ENCODE measurements at regions not wholly inside any gene's neighbourhood (a gene's known extent, or its start where the extent isn't known, plus 50 kb on each side); places are given as distances from the start of the nearest gene placed in this dataset.

DNA sequence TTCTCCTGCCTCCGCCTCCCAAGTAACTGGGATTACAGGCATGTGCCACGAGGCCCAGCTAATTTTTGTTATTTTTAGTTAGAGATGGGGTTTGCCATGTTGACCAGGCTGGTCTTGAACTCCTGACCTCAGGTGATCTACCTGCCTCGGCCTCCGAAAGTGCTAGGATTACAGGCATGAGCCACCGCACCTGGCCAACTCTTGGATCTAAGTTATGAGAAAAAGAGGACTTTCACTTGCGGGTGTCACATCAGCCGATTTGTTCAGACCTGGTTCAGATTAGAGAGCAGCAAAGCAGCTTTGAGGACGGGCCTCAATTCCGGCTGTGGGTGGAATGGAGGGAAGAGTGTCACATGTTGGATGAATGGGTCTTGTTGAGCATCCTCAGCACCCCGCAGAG, 61.0 kb upstream of the FGFR2 start:
- TF ChIP-seq, protein P1, sequence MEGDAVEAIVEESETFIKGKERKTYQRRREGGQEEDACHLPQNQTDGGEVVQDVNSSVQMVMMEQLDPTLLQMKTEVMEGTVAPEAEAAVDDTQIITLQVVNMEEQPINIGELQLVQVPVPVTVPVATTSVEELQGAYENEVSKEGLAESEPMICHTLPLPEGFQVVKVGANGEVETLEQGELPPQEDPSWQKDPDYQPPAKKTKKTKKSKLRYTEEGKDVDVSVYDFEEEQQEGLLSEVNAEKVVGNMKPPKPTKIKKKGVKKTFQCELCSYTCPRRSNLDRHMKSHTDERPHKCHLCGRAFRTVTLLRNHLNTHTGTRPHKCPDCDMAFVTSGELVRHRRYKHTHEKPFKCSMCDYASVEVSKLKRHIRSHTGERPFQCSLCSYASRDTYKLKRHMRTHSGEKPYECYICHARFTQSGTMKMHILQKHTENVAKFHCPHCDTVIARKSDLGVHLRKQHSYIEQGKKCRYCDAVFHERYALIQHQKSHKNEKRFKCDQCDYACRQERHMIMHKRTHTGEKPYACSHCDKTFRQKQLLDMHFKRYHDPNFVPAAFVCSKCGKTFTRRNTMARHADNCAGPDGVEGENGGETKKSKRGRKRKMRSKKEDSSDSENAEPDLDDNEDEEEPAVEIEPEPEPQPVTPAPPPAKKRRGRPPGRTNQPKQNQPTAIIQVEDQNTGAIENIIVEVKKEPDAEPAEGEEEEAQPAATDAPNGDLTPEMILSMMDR (IDR thresholded peaks at IDR 0.05): no peak
- TF ChIP-seq POLR2A (IDR thresholded peaks at IDR 0.05) (no peak), POLR2AphosphoS5 (IDR thresholded peaks at IDR 0.05) (no peak)
